RCC 7860 (cell line): ENCODE measurements at regions not wholly inside any gene's neighbourhood (a gene's known extent, or its start where the extent isn't known, plus 50 kb on each side); places are given as distances from the start of the nearest gene placed in this dataset.
"Not testable (repeated sequence)": the region's sequence is repeated elsewhere in the genome, so short reads cannot be mapped to it uniquely, and the experiment has no call there.

Source experiments
- DNase-seq: peaks from one replicate; pipeline ENCODE4 v3.0.0-alpha.2; 2015; ENCODE audit warnings: low spot score
- FAIRE-seq: peaks from 2 replicates; lab custom pipeline; 2012; peaks lifted over from hg19 to GRCh38; lab: Jason Lieb, UNC

GRCh38 chr7:124257638-124258308, 224.9 kb upstream of the TMEM229A start:
- DNase-seq (no peak), FAIRE-seq (no peak)

- FAIRE-seq (no peak), DNase-seq (no peak)
Measured at GRCh38 chr7:124255041-124255655, 222.3 kb upstream of the TMEM229A start.

GRCh38 chr7:124254396-124254795, 221.5 kb upstream of the TMEM229A start:
- DNase-seq (no peak), FAIRE-seq (no peak)

GRCh38 chr7:124251636-124252035, 218.8 kb upstream of the TMEM229A start:
- DNase-seq (no peak), FAIRE-seq (no peak)

GRCh38 chr7:124250297-124251034, 217.6 kb upstream of the TMEM229A start:
- no peak for FAIRE-seq

GRCh38 chr7:124247691-124248090, 214.8 kb upstream of the TMEM229A start:
- FAIRE-seq (no peak), DNase-seq (no peak)

More at GRCh38 chr7:124250297-124251034, 217.6 kb upstream of the TMEM229A start:
- DNase-seq, result no peak

- no peak for DNase-seq
- FAIRE-seq, result no peak
Measured at GRCh38 chr7:124246262-124246863, 213.5 kb upstream of the TMEM229A start.

GRCh38 chr7:124244469-124244868, 211.6 kb upstream of the TMEM229A start:
- DNase-seq, FAIRE-seq: not testable (repeated sequence)

GRCh38 chr7:124219681-124220080, 186.8 kb upstream of the TMEM229A start:
- DNase-seq, result no peak
- FAIRE-seq, result no peak

GRCh38 chr7:124208642-124209041, 175.8 kb upstream of the TMEM229A start:
- no peak for FAIRE-seq
- no peak for DNase-seq

- FAIRE-seq (no peak), DNase-seq (no peak)
Measured at GRCh38 chr7:124208173-124208572, 175.3 kb upstream of the TMEM229A start.

GRCh38 chr7:124205526-124205925, 172.7 kb upstream of the TMEM229A start:
- FAIRE-seq, result no peak
- DNase-seq, result no peak

- DNase-seq (no peak), FAIRE-seq (no peak)
Measured at GRCh38 chr7:124202546-124202945, 169.7 kb upstream of the TMEM229A start.

GRCh38 chr7:124201768-124202349, 169.0 kb upstream of the TMEM229A start:
- no peak for DNase-seq
- no peak for FAIRE-seq

- DNase-seq, result no peak
- no peak for FAIRE-seq
Measured at GRCh38 chr7:124196519-124196918, 163.7 kb upstream of the TMEM229A start.

- FAIRE-seq (no peak), DNase-seq (no peak)
Measured at GRCh38 chr7:124192885-124193284, 160.0 kb upstream of the TMEM229A start.

GRCh38 chr7:124191713-124192112, 158.8 kb upstream of the TMEM229A start:
- DNase-seq (no peak), FAIRE-seq (no peak)

- DNase-seq (no peak), FAIRE-seq (no peak)
Measured at GRCh38 chr7:124191030-124191429, 158.2 kb upstream of the TMEM229A start.

- DNase-seq (no peak), FAIRE-seq (no peak)
Measured at GRCh38 chr7:124188576-124188975, 155.7 kb upstream of the TMEM229A start.

GRCh38 chr7:124187962-124188361, 155.1 kb upstream of the TMEM229A start:
- DNase-seq (no peak), FAIRE-seq (no peak)

GRCh38 chr7:124183649-124184048, 150.8 kb upstream of the TMEM229A start:
- FAIRE-seq, result no peak
- no peak for DNase-seq
